ELF-1 (cell line): ENCODE measurements at regions not wholly inside any gene's neighbourhood (a gene's known extent, or its start where the extent isn't known, plus 50 kb on each side); places are given as distances from the start of the nearest gene placed in this dataset.
"Not testable (repeated sequence)": the region's sequence is repeated elsewhere in the genome, so short reads cannot be mapped to it uniquely, and the experiment has no call there.

ENCODE experiments used
- DNase-seq: peaks from one replicate; pipeline ENCODE4 v3.0.0-alpha.2; 2016; ENCODE audit warnings: low read depth, low spot score

- no peak for DNase-seq
Measured at GRCh38 chr5:17326600-17327037, 109.2 kb downstream of the BASP1 start.

GRCh38 chr5:17327048-17327625 is 109.7 kb downstream of the BASP1 start:
- no peak for DNase-seq

GRCh38 chr5:17329571-17329970 is 112.1 kb downstream of the BASP1 start:
- no peak for DNase-seq

- DNase-seq, result peak; percentile 56
Measured at GRCh38 chr5:17330386-17330785, 113.0 kb downstream of the BASP1 start.

GRCh38 chr5:17331651-17332050 is 114.2 kb downstream of the BASP1 start:
- DNase-seq, result no peak

GRCh38 chr5:17333755-17334154 is 116.3 kb downstream of the BASP1 start:
- no peak for DNase-seq

GRCh38 chr5:17336054-17336453 is 118.6 kb downstream of the BASP1 start:
- no peak for DNase-seq

GRCh38 chr5:17336723-17337122 is 119.3 kb downstream of the BASP1 start:
- DNase-seq, result not testable (repeated sequence)

- no peak for DNase-seq
Measured at GRCh38 chr5:17339841-17340240, 122.4 kb downstream of the BASP1 start.

GRCh38 chr5:17340379-17340778 is 122.9 kb downstream of the BASP1 start:
- no peak for DNase-seq

GRCh38 chr5:17340819-17341218 is 123.4 kb downstream of the BASP1 start:
- DNase-seq, result no peak

- no peak for DNase-seq
Measured at GRCh38 chr5:17343675-17344074, 126.2 kb downstream of the BASP1 start.

- no peak for DNase-seq
Measured at GRCh38 chr5:17346811-17347210, 129.4 kb downstream of the BASP1 start.

- DNase-seq, result no peak
Measured at GRCh38 chr5:17352223-17352622, 134.8 kb downstream of the BASP1 start.

- no peak for DNase-seq
Measured at GRCh38 chr5:17354265-17354664, 136.8 kb downstream of the BASP1 start.

- DNase-seq, result no peak
Measured at GRCh38 chr5:17355586-17356346, 138.3 kb downstream of the BASP1 start.

GRCh38 chr5:17356551-17356950 is 139.1 kb downstream of the BASP1 start:
- no peak for DNase-seq

GRCh38 chr5:17357504-17357903 is 140.1 kb downstream of the BASP1 start:
- no peak for DNase-seq

GRCh38 chr5:17358031-17358430 is 140.0 kb upstream of the TAF11L2 start:
- no peak for DNase-seq

GRCh38 chr5:17359451-17360011 is 138.5 kb upstream of the TAF11L2 start:
- no peak for DNase-seq

- DNase-seq, result peak; percentile 33
Measured at GRCh38 chr5:17360879-17361278, 137.2 kb upstream of the TAF11L2 start.

- no peak for DNase-seq
Measured at GRCh38 chr5:17361331-17361730, 136.7 kb upstream of the TAF11L2 start.
